ENCODE measurements at regions not wholly inside any gene's neighbourhood (a gene's known extent, or its start where the extent isn't known, plus 50 kb on each side); places are given as distances from the start of the nearest gene placed in this dataset.

GRCh38 chr4:149964001-149964796, 114.0 kb upstream of the DCLK2 start:
- Histone ChIP-seq H3K9me3 (no peaks in the 10 kb centered on the region), H3K36me3 (no peaks in the 10 kb centered on the region), H3K27me3 (no peaks in the 10 kb centered on the region), H3K4me3 (no peak overlapping the region)
- DNase-seq: no peak

DNA sequence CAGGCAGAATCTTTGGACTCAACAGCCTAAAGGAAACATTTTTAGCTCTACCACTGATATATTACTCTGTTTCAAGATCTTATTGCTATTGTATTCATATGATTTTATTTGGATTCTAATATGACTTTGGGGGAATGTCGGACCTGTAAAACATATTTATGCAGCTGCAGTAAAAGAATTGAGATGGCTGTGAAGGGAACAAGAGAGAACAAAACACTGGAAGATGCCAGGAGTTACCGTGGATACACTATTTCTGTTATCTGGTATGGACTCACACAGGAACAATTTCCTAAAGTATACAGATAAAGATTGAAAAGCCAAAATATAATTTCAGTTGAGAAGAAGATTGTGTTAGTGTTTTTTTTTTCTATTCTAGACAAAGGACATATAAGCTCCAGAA, 113.0 kb upstream of the DCLK2 start:
- no peaks in the 10 kb centered on the region for H3K36me3 ChIP-seq
- no peaks in the 10 kb centered on the region for H3K27me3 ChIP-seq
- no peak for DNase-seq
- no peak overlapping the region for H3K4me3 ChIP-seq
- H3K9me3 ChIP-seq: no peaks in the 10 kb centered on the region

DNA sequence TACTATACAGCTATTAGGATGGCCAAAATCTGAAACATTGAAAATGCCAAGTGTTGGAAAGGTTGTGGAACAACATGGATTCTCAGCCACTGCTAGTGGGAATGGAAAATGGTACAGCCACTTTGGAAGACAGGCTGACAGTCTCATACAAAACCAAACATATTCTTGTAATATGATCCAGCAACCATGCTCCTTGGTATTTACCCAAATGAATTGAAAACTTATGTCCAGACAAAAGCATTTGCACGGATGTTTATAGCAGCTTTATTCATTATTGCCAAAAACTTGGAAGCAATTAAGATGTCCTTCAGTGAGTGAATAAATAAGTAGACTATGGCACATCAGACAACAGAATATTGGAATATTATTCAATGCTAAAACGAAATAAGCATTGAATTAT, 105.8 kb upstream of the DCLK2 start:
- no peak for DNase-seq
- no peaks in the 10 kb centered on the region for H3K9me3 ChIP-seq

GRCh38 chr4:149973181-149973580, 105.1 kb upstream of the DCLK2 start:
- DNase-seq: no peak

More for the DNA sequence above, 105.8 kb upstream of the DCLK2 start:
- Histone ChIP-seq H3K36me3 (no peaks in the 10 kb centered on the region), H3K4me3 (no peak overlapping the region), H3K27me3 (no peaks in the 10 kb centered on the region)

GRCh38 chr4:149975172-149975571, 103.1 kb upstream of the DCLK2 start:
- H3K9me3 ChIP-seq: no peaks in the 10 kb centered on the region
- H3K4me3 ChIP-seq: no peak overlapping the region

More at GRCh38 chr4:149973181-149973580, 105.1 kb upstream of the DCLK2 start:
- no peaks in the 10 kb centered on the region for H3K36me3 ChIP-seq
- no peak overlapping the region for H3K4me3 ChIP-seq
- H3K27me3 ChIP-seq: no peaks in the 10 kb centered on the region
- no peaks in the 10 kb centered on the region for H3K9me3 ChIP-seq

DNA sequence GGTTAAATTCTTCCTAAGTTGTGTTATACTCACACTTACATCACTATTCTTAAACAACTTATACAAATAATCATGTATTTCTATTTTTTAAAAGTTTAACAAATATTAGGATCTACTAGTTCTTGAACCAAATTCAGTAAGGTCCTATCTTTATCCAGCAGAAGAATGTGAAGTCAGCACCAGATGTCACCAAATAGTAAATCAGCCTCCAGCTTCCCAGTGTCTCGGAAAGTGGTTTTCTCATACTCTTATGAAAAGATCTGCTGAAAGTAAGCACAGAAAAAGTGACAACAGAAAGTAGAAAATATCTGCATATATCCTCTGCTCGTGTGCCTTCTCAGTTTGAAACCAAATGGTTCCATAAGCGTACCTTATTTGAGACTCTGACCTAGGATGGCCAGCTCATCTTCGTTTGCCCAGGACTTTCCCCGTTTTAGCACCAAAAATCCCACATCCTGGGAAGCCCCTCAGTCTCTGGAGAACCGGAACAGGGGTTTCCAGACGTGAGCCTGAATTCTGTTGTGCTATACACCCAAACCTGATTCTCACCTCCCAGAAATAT, 98.0 kb upstream of the DCLK2 start:
- no peaks in the 10 kb centered on the region for H3K9me3 ChIP-seq
- H3K36me3 ChIP-seq: no peaks in the 10 kb centered on the region
- DNase-seq: no peak
- no peak overlapping the region for H3K4me3 ChIP-seq
- no peaks in the 10 kb centered on the region for H3K27me3 ChIP-seq

More at GRCh38 chr4:149975172-149975571, 103.1 kb upstream of the DCLK2 start:
- H3K27me3 ChIP-seq: no peaks in the 10 kb centered on the region
- no peak for DNase-seq
- H3K36me3 ChIP-seq: no peaks in the 10 kb centered on the region

GRCh38 chr4:149980941-149981340, 97.3 kb upstream of the DCLK2 start:
- Histone ChIP-seq H3K4me3 (no peak overlapping the region), H3K9me3 (no peaks in the 10 kb centered on the region), H3K36me3 (no peaks in the 10 kb centered on the region), H3K27me3 (no peaks in the 10 kb centered on the region)
- DNase-seq: peak; percentile 12

DNA sequence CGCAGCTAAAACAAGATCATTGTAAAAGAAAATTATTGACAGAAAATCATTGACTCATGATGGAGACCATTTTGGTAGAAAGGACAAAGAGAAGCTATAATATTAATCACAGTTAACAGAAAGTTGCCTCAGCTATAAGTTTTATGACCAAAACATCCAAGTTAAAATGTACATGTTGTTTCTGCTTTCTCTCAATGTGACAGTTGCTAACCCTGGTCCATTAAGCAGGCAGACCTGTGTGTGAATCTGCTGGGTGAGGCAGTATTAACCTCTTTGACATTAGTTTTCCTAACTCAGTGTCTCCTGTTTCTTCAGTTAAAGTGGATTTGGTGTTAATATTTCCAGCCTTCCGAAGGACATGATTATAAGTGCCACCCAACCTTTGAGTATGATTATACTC, 94.8 kb upstream of the DCLK2 start:
- no peak overlapping the region for H3K4me3 ChIP-seq
- no peaks in the 10 kb centered on the region for H3K36me3 ChIP-seq
- no peaks in the 10 kb centered on the region for H3K9me3 ChIP-seq
- no peak for DNase-seq
- no peaks in the 10 kb centered on the region for H3K27me3 ChIP-seq

DNA sequence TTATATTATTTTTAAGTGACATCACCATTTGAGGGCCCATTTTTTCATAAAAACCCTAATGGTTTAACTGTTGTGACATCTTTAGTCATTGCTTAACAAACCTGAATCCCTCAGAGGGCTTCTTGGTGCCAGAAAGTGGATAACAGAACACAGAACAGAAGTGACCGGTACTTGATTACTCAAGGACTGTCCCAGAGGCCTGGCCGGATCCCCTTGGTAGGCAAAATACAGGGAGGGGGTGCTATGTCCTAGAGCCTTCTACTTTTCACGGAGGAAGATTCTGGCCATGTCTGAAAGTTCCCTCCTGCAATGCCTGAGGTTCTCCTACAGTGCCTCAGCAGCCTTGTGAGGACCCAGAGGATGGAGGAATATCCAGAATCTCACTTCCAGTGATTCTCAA, 94.3 kb upstream of the DCLK2 start:
- Histone ChIP-seq H3K27me3 (no peaks in the 10 kb centered on the region), H3K9me3 (no peaks in the 10 kb centered on the region), H3K36me3 (no peaks in the 10 kb centered on the region), H3K4me3 (no peak overlapping the region)
- no peak for DNase-seq

DNA sequence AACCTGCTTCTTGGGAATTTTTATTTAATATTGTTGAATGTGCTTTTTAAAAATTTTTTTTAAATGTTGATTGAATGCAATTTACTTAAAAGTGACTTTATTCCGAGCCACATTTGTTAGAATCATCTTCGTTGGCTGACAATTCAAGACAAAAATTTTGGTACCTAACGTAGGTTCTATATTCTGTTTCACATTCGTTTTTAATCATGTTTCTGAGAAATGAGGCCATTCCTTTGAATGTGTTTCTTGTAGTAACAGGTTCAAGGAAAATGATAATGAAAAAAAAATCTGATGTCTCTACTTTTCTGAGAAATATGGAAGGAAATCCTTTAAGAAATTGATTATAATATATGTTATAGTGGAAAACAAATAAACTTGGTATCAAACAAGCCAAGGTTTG, 92.3 kb upstream of the DCLK2 start:
- H3K36me3 ChIP-seq: no peaks in the 10 kb centered on the region
- no peaks in the 10 kb centered on the region for H3K27me3 ChIP-seq
- no peak for DNase-seq
- no peak overlapping the region for H3K4me3 ChIP-seq
- no peaks in the 10 kb centered on the region for H3K9me3 ChIP-seq

DNA sequence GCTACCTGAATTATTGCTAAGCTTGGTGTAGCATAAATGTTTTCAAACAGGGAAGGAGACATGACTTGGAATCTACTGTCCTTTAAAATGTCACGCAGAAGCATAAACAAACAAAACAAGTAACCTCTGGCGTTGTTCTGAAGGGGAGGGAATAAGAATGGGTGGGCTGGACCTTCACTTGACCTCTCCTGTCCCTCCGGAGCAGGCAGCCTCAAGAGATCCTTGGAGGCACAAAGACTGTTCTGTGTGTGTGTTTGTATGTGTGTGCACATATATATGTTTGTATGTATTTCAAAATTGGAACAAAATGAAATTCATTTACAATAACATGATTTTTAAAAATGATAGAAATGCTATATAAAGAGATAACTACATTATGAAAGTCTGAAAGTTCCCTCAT, 91.3 kb upstream of the DCLK2 start:
- no peaks in the 10 kb centered on the region for H3K36me3 ChIP-seq
- DNase-seq: no peak
- no peaks in the 10 kb centered on the region for H3K27me3 ChIP-seq
- H3K9me3 ChIP-seq: no peaks in the 10 kb centered on the region
- H3K4me3 ChIP-seq: no peak overlapping the region

DNA sequence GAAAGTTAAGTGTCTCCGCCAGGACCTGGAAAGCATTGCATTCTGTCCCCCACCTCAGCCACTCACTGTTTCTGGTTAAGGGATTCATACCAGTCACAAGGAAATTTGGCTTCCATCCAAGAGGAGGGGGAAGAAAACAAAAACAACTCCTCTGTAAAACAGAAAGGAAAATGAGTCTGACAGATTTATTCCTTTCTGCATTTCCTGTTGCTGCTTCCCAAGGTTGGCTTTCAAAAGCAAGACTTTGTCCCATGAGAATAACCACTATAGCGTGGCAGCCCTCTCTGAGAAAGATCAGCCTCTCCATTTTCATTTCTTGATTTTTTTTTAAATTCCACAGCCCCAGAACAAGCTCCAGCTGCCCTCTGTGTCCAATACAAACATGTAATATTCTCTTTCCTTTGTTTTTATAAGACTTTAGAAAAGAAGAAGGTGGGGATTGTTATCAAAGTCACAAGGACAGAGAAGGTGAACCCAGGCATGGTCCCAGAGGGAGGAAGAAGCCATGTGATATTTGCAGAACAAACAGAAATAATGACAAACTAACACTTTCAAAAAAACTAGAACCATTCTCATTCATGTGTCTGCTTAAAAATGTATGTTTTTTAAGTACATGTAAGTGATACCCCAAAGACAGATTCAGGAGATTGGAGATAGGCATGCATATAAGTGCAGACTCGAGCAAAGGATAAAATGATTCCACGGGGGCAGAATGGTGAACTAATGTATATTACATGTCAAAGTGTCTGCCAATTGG, 90.7 kb upstream of the DCLK2 start:
- Histone ChIP-seq H3K9me3 (no peaks in the 10 kb centered on the region), H3K36me3 (no peaks in the 10 kb centered on the region), H3K4me3 (no peak overlapping the region), H3K27me3 (no peaks in the 10 kb centered on the region)
- no peak for DNase-seq

- Histone ChIP-seq H3K36me3 (no peaks in the 10 kb centered on the region), H3K4me3 (no peak overlapping the region), H3K27me3 (no peaks in the 10 kb centered on the region), H3K9me3 (no peaks in the 10 kb centered on the region)
- no peak for DNase-seq
Measured at GRCh38 chr4:149988087-149988410, 90.2 kb upstream of the DCLK2 start.

DNA sequence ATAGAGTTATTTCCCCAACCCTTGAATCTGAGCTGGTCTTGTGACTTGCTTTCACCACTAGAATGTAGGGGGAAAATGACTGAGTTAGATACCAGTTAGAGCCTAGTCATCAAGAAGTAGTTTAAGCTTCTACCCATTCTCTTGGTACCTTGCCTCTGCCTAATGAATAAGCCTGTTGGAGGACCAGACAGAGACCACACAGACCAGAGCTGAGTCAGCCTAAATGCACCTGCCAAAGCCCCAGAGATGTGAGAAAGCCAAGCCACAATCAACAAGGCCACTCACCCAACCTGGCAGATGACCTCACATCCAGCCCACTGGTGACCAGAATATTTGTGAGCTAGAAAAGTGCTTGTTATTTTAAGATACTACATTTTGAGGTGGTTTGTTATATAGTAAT, 85.2 kb upstream of the DCLK2 start:
- H3K27me3 ChIP-seq: no peaks in the 10 kb centered on the region
- no peaks in the 10 kb centered on the region for H3K36me3 ChIP-seq
- peak; percentile 32 for DNase-seq

DNA sequence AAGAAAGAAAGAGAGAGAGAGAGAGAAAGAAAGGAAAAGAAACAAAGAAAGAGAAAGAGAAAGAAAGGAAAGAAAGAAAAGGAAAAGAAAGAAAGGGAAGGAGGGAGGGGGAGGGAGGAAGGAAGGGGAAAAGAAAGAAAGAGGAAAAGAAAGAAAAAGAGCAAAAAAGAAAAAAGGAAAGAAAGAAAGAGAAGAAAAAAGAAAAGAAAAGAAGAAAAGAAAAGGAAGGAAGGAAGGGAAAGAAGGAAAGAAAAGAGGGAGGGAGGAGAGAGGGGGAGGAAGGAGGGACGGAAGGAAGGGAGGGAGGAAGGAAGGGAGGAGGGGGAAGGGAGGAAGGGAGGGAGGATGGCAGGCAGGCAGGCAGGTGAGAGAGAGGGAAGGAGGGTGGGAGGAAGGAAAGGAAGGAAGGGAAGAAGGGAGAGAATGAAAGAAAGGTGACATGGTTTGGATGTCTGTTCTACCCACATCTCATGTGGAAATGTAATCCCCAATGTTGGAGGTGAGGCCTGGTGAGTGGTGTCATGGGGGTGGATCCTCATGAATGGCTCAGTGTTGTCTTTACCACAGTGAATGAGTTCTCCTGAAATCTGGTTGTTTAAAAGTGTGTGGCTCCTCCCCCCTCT, 83.0 kb upstream of the DCLK2 start:
- Histone ChIP-seq H3K4me3 (no peak overlapping the region), H3K9me3 (no peaks in the 10 kb centered on the region), H3K27me3 (no peaks in the 10 kb centered on the region), H3K36me3 (no peaks in the 10 kb centered on the region)
- DNase-seq: no peak

More for the DNA sequence above, 85.2 kb upstream of the DCLK2 start:
- H3K4me3 ChIP-seq: no peak overlapping the region
- H3K9me3 ChIP-seq: no peaks in the 10 kb centered on the region

- Histone ChIP-seq H3K27me3 (no peaks in the 10 kb centered on the region), H3K9me3 (no peaks in the 10 kb centered on the region), H3K36me3 (no peaks in the 10 kb centered on the region), H3K4me3 (no peak overlapping the region)
- peak; percentile 1 for DNase-seq
Measured at GRCh38 chr4:149997881-149998421, 80.3 kb upstream of the DCLK2 start.

- Histone ChIP-seq H3K36me3 (no peaks in the 10 kb centered on the region), H3K9me3 (no peaks in the 10 kb centered on the region), H3K4me3 (no peak overlapping the region), H3K27me3 (no peaks in the 10 kb centered on the region)
- DNase-seq: peak; percentile 52
Measured at GRCh38 chr4:149999485-150000074, 78.7 kb upstream of the DCLK2 start.

All from MG63 (cell line).